HG03442 (cell line): ENCODE measurements at regions not wholly inside any gene's neighbourhood (a gene's known extent, or its start where the extent isn't known, plus 50 kb on each side); places are given as distances from the start of the nearest gene placed in this dataset.

Experiments
- ATAC-seq: cut with Tn5 transposase; IDR thresholded peaks from one replicate; pipeline ENCODE4 v1.9.1; 2021; ENCODE audit warnings: mild to moderate bottlenecking, moderate library complexity; ENCODE audit not compliant: unreplicated experiment

DNA sequence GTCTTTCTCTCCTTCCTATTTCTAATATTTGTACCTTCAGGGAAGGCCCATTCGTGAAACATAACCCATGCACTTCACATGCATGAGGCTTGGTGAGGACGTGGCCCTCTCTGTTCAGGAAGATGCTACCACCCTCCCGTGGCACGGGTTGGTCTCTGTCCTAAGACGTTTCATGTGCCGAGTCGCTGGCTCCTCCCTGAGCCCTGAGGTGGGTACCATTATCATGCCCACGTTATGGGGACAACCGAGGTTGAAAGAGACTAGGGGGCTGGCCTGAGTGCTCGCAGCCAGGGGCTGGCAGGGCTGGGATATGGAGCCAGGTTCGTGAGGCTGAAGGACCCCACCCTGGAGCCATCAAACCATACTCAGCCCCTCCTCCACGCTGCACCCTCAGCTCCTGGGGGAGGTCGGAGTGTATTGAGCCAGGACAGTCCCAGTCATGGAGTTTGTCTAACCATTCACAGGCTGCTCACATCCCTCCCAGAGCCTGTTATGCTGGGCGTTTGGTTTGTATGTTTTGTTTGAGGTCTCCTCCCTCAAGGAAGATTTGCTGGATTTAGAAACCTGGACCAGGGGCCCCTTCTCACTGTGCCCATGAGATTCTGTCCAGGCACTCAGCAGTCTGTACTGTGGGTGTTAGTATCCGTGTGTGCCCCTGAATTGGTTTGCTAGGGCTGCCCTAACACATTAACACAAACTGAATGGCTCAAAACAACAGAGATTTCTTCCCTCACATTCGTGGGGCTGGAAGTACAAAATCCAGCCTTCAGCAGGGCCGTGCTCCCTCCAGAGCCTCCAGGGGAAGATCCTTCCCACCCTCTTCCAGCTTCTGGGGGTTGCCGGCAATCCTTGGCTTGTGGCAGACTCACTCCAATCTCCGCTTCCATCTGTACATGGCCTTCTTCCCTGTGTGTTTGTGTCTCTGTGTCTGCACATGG lies 88.3 kb downstream of the ANKRD60 start:
- ATAC-seq = no peak

DNA sequence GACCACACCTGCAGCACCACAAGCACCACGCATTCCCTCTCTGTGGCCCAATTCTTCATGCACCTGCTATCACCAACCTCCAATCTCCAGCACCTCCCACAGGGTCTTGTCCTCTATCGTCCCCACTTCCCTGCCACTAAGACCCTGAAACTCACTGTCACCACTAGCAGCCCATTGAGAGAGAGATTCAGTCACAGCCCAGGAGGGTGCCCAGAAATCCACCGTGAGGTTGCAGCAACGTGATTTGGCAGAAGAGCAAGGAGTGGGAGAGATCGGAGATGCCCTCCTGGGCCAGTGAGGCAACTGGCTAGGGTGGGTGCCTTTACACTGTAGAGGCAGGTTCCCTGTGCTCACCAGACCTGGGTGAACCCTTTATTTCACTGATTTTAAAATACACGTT lies 90.1 kb downstream of the ANKRD60 start:
- ATAC-seq = no peak

- ATAC-seq = no peak
Measured at GRCh38 chr20:58137651-58138265, 90.7 kb downstream of the ANKRD60 start.

DNA sequence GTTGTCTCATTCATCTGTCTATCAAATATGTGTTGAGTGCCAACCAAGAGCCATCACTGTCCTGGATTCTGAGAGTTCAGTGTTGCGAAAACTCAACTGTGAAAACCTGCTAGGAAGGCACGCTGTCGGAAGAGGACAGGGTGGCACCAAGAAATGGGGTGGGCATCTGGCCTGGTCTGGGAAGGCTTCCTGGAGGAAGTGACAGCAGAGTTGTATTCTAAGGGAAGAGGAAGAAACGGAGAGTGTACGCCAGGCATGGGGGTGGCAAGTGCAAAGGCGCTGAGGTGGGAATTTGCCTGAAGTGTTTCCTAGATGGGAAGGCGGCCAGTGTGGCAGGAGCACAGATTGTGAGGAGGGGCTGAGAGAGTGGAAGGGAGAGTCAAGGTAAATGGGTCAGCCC lies 91.2 kb downstream of the ANKRD60 start:
- ATAC-seq = no peak

DNA sequence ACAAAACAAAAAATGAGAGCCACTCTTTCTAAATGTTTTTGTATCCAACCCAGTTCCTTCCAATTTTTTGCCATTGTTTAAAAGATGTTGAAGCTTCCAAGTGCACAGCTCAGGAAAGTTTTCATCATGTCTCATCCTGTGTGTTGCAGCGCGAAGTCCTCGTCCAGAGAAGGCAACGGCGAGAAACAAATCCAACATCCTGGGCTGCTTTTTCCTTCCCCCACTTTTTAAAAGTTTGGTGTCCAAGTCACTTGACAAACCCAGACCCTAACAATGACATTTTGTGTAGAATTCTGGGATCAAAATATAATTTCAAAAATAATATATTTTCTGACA lies 92.3 kb downstream of the ANKRD60 start:
- no peak for ATAC-seq

DNA sequence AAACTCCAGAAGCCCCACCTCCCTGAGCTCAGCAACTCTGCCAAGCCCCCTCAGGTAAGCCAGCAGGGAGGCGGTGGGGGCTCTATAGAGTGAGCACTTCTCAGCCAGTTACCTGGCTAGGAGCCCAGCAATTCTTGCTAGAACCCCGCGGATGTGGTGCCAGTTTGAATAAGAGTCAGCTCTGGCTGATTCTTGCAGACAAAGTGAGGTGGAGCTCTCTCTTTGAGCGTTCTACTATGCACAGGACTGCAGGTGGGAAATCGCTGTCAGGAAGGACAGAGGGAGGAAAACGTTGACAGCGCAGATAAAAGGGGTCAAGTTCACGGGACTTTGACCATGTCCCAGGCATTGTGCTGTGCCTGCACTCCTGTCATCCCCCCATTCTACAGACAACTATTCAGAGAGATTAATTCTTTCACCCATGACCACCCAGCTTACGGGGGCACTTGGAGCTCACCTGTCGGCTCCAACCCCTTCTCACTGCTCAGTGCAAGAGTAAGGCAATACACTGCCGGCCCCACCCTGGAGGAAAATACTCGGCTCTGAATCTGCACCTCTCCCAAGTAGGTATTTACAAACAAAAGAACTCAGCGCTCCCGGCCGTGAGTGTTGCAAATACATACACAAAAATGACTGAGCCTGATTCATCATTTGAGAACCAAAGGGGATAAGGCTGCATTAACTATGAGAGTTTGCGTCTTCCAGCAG lies 92.9 kb downstream of the ANKRD60 start:
- no peak for ATAC-seq

- ATAC-seq = no peak
Measured at GRCh38 chr20:58133020-58133808, 95.2 kb downstream of the ANKRD60 start.

DNA sequence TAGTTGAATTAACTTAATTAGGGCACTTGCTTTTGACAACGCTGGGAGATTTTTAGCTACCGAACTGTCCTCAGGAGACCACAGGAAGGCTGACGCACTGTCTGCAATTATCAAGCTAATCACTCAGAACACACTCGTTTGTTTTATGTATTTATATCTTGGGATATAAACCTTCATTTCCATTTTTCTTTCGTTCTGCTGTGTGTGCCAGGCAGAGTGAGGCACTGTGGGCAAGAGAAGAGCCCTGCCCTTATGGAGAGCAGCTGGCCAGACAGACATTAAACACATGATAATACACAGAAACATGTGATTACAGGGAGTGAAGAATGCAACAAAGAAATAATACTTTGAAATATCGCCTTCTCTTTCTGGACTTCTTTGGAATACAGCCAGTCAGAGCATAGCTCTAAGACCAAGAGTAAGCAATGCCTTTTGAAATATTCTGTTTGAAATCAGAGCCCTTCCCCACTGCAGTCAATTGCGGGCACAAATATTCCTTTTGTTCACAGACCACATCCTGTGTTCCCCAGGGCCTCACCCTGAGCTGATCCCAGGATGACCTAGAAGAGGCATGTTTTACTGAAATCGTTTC lies 96.8 kb downstream of the ANKRD60 start:
- no peak for ATAC-seq

- ATAC-seq = no peak
Measured at GRCh38 chr20:58131151-58131550, 97.3 kb downstream of the ANKRD60 start.

GRCh38 chr20:58130581-58130980 lies 97.9 kb downstream of the ANKRD60 start:
- ATAC-seq = no peak

DNA sequence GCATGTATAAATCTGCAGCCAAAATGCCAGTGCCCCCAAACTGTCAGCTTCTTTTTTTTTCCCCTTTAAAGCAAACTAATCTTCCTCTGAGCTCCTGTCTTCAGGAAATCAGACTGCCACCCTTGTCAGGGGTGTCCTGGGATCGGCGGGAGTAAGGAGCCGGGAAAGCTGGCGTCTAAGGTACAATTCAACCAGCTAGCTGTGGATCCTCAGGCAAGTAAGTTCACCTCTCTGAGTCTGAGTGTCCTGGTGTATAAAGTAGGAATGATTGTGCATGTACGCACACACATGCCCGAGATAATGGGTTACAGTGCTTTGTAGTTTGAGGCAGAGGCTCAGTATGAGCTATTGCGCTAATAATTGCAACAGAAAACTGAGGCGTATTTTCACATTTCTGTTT lies 98.3 kb downstream of the ANKRD60 start:
- ATAC-seq = no peak

DNA sequence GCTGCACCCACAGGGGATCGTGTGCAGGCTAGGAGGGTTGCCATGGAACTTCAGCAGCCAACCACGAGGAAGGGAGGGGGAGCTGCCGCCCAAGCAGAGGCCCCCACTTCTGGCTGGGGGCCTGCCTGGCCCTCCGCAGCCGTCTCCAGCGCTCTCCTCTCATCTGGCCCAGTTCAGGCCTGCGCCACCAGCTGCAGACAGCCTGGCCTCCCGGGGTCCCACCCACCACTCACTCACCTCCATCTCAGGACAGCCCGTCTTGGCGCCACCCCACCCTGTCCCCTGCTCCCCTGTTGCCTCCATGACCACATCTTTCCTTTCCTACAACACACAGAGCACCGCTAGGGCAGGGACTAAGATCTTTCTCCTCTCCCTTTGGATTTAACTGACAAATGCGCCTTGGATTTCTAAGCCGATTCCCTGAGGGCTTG lies 98.7 kb downstream of the ANKRD60 start:
- no peak for ATAC-seq

GRCh38 chr20:58128635-58129625 lies 99.5 kb downstream of the ANKRD60 start:
- ATAC-seq = no peak

GRCh38 chr20:58127701-58128111 lies 100.7 kb downstream of the ANKRD60 start:
- no peak for ATAC-seq

GRCh38 chr20:58125726-58126125 lies 102.7 kb downstream of the ANKRD60 start:
- no peak for ATAC-seq

DNA sequence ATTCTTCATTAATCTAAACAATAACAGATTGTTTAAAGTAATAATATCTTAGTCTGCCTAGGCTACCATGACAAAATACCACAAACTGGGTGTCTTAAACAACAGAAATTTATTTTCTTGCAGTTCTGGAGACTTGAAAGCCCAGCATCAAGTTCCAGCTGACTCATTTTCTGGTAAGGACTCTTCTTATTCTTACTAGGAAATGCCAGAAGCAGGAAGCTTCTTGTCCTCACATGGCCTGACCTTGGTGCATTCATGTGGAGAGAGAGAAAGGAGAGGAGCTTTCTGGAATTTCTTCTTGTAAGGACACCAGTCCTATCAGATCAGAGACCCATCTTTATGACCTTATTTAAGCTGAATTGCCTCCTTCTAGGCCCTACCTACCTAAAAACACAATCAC lies 110.5 kb downstream of the ANKRD60 start:
- ATAC-seq = no peak

DNA sequence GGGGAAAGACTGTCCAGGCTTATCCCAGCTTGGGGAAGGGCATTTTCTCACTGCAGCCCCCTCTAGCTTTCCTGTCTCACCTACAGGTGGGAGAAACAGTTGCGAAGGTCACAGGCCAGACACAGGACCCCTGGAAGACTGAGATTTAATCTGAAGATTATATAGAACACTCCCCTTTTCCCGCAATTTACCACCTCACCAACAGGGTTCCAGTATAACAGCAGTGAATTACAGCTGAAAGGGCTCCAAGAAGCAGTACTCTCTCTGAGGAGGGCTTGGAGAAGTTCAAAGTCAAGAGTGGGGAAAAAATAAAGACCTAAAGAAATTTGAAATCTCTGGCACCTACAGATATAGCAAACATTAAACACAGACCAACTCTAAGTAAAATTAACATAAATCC lies 111.9 kb downstream of the ANKRD60 start:
- no peak for ATAC-seq

DNA sequence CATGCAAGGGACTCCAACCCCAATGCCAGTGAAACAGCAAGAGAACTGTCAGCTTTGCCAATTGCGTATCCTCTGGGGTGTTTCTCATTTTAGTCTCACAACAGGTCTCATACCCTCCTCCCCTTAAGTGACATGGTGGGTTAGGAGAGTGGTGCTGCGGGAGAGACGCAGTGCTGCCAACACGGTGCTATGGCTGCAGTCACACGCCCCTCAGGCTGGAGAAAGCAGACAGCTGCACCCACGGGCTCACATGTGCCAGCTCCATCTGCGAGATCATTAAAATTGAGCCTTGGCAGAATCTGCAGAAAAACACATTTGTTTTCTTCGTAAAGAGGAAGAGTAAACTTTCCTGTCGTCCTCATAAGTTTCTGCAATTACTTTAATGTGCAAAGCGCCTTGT lies 114.7 kb downstream of the ANKRD60 start:
- ATAC-seq = no peak

DNA sequence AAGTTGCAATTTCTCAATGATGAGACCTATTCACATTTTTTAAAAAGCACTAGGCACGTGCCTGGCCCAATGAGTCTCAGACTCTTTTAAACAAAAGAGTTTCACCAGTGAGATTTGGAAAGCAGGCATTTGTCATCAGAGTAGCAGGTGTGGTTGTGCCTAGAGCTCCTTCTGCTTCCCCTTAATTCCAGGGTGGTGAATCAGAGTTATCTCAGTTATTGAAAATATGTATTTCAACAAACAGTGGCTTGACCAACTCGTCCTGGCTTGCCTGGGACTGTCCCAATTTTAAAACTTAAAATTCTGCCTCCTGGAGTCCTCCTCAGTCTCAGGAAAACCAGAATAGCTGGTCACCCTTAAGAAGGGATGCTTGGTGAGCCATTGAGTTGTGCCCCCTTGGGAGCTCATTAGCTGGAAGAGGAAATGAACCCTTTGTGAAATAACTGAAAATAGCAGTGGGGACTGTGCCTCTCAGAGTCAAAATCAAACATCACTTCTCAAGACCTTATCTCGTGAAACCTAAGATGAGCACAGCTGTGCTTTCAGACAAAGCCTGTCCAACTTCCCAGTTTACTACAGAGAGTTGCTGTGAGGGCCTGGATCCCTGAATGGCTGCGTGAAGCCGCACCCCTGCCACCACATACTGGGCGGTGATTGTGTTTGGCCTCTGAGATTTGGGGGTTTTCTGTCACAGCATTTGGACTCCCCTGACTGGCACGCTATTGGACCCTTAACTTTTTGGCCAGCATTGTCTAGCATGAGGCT lies 116.3 kb downstream of the ANKRD60 start:
- ATAC-seq = no peak
